ENCODE measurements at regions not wholly inside any gene's neighbourhood (a gene's known extent, or its start where the extent isn't known, plus 50 kb on each side); places are given as distances from the start of the nearest gene placed in this dataset.

DNA sequence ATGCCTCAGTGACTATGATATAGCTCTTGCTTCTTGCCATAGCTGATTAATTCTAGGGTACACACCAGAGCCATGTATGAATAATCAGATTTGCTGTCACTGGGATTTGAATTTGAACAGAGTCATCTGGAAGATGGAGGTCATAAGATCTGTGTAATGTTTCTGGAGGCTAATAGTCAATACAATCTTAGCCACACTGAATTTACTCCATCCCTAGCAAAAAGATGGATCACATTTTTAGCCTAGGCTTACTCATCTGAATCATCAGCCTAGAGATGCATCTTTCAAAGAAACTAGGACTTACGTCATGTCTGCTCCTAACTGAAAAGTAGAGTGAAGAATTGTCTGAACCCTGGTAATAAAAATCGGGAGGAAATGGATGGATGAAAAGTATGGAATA, 142.3 kb upstream of the ZNF804B start:
- TF ChIP-seq ZFX (IDR thresholded peaks at IDR 0.05): no peak
- TF ChIP-seq, protein P1, sequence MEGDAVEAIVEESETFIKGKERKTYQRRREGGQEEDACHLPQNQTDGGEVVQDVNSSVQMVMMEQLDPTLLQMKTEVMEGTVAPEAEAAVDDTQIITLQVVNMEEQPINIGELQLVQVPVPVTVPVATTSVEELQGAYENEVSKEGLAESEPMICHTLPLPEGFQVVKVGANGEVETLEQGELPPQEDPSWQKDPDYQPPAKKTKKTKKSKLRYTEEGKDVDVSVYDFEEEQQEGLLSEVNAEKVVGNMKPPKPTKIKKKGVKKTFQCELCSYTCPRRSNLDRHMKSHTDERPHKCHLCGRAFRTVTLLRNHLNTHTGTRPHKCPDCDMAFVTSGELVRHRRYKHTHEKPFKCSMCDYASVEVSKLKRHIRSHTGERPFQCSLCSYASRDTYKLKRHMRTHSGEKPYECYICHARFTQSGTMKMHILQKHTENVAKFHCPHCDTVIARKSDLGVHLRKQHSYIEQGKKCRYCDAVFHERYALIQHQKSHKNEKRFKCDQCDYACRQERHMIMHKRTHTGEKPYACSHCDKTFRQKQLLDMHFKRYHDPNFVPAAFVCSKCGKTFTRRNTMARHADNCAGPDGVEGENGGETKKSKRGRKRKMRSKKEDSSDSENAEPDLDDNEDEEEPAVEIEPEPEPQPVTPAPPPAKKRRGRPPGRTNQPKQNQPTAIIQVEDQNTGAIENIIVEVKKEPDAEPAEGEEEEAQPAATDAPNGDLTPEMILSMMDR (conservative IDR thresholded peaks at IDR 0.05): no peak

DNA sequence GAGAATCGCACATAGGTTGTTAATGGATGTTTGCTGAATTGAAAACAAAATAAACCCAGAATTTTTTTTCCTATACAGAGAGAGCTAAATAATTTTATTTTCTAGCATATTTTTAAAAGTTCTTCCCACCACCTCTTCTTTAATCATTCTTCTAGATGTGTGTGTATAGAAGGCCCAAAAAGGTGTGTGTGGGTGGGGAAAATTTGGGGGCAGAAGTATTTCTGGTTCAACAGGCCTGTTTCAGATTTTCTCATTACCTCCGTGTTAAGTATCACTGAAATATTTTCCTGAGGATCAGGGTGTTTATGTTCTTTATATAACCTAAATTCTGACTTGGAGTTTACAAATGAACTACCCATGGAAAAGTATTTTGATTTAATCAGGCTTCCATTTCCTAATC, 144.2 kb upstream of the ZNF804B start:
- H3K27ac ChIP-seq: no peak overlapping the region
- no peak for TF ChIP-seq ZFX (IDR thresholded peaks at IDR 0.05)
- TF ChIP-seq, protein P1 (conservative IDR thresholded peaks at IDR 0.05): no peak

More for the DNA sequence above, 142.3 kb upstream of the ZNF804B start:
- no peak overlapping the region for H3K27ac ChIP-seq

DNA sequence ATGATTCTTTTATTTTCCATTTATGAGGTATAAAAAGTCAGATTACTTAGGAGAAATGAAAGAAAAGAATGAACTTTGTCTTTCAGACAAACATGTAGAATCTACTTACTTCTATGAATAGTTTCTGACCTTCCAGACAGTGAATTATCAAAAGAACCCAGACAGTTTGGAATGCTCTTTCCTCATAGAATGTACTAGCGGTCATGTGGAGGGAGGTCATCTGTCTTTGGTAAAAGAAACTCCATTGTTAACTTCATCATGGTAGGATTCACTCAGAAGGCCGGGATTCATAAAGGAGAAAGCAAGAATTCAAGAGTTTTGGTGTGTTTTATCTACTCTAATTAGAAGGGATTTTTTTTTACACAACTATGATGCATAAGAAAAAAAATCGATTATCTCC, 144.8 kb upstream of the ZNF804B start:
- no peak overlapping the region for H3K27ac ChIP-seq
- TF ChIP-seq, protein P1 (conservative IDR thresholded peaks at IDR 0.05): no peak
- no peak for TF ChIP-seq ZFX (IDR thresholded peaks at IDR 0.05)

- no peak overlapping the region for H3K27ac ChIP-seq
- no peak for TF ChIP-seq ZFX (IDR thresholded peaks at IDR 0.05)
- TF ChIP-seq, protein P1 (conservative IDR thresholded peaks at IDR 0.05): no peak
Measured at GRCh38 chr7:88610942-88611341, 148.6 kb upstream of the ZNF804B start.

DNA sequence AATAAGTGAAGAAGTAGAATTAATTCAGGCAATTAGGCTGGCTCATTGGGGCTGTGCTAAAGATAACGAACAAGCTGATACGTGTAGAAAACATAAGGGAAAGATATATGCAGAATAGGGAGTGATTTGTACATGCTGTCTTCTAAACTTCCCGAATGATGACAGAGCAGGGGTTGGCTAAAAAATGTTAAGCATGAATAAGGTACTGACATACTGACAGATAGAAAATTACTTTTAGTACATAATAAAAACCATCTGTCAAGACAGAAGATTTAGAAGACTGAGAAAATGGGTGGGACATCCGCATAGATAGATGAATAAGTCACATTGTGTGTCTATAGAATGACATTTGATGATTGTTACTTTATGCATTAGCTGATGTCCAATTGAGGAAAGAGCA, 158.8 kb upstream of the ZNF804B start:
- TF ChIP-seq ZFX (IDR thresholded peaks at IDR 0.05): no peak
- TF ChIP-seq, protein P1 (conservative IDR thresholded peaks at IDR 0.05): no peak
- no peak overlapping the region for H3K27ac ChIP-seq

DNA sequence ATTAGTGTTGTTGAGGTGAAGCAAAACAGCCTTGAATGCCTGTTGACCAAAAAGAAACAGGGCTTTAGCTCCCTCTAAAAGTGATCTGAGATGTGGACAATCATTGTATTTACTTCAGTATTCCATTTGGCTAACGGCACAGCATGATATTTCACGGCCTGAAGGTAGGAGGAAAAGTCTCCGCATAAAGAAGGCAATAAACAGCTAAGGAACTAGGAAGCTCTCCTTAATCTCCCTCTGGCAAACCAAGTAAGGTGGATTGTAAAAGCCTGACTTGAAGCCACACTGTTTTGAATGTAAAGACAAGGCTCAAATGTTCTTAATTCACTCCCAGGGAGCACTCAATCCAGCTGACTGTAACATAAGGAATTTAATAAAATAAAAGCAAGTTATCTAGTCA, 160.0 kb upstream of the ZNF804B start:
- TF ChIP-seq ZFX (IDR thresholded peaks at IDR 0.05): no peak
- TF ChIP-seq, protein P1 (conservative IDR thresholded peaks at IDR 0.05): no peak
- no peak overlapping the region for H3K27ac ChIP-seq

DNA sequence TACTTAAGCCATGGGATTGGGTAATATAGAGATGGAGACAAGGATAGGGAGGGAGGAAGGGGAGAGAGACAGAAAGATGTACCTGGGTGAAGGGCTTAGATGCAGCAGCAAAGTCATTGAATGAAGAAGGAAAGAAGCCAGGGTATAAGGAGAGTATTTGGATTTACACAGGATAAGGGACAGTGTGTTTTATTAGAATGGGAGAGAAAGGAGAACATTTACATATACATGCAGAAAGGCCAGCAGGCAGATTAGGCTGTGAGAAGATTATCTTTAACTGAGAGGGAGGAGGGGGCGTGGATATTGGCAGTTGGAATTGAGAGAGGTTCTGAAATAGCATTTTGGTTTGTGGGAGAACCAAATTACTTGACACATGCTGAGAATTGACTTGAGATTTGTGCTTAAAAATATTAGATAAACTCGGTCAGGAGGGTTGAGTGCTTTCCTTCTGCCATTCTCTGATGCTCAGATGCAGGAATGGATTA, 161.5 kb upstream of the ZNF804B start:
- TF ChIP-seq ZFX (IDR thresholded peaks at IDR 0.05): no peak
- TF ChIP-seq, protein P1 (conservative IDR thresholded peaks at IDR 0.05): no peak
- no peak overlapping the region for H3K27ac ChIP-seq
